Vagina (tissue), 2 donors: ENCODE measurements at regions not wholly inside any gene's neighbourhood (a gene's known extent, or its start where the extent isn't known, plus 50 kb on each side); places are given as distances from the start of the nearest gene placed in this dataset.

Experiments used
- DNase-seq, 2 donors: peaks; one replicate each; pipeline ENCODE4 v3.0.0-alpha.2; 2017; ENCODE audit errors: extremely low spot score in 2 of 2
- H3K27ac ChIP-seq: fragments of 200-600 bp; sonication (generic); one replicate; pipeline ENCODE4 v1.5.1; 2019
- H3K27me3 ChIP-seq: fragments of 200-600 bp; sonication (generic); one replicate; pipeline ENCODE4 v1.5.1; 2019
- H3K36me3 ChIP-seq, 2 donors: fragments of 200-600 bp; sonication (generic); one replicate each; pipeline ENCODE4 v1.5.1; 2017 to 2019
- H3K4me1 ChIP-seq: fragments of 200-600 bp; sonication (generic); one replicate; pipeline ENCODE4 v1.5.1; 2019
- H3K4me3 ChIP-seq, 2 donors: fragments of 200-600 bp; sonication (generic); 1 replicate in 1 of 2; 2 replicates in 1 of 2; pipeline ENCODE4 v1.5.1; 2016 to 2019
- H3K9me3 ChIP-seq: fragments of 200-600 bp; sonication (generic); one replicate; pipeline ENCODE4 v1.5.1; 2019
- CTCF ChIP-seq, 3 experiments: fragments of 450-650 bp in 2 of 3; fragments of 200-600 bp in 1 of 3; sonication (generic) in 1 of 3; IDR thresholded peaks; one replicate each; pipeline ENCODE4 v1.5.1; 2017 to 2019; ENCODE audit warnings: antibody characterized with exemption in 3 of 3, mild to moderate bottlenecking in 2 of 3, moderate library complexity in 2 of 3
- POLR2A ChIP-seq, 2 donors: fragments of 450-650 bp; IDR thresholded peaks; one replicate each; pipeline ENCODE4 v1.6.1; 2017; ENCODE audit warnings: antibody characterized with exemption in 2 of 2, mild to moderate bottlenecking in 2 of 2, moderate library complexity in 2 of 2
- POLR2AphosphoS5 ChIP-seq, 2 donors: sonication (generic); formaldehyde crosslinking; IDR thresholded peaks; one replicate each; pipeline ENCODE4 v1.9.0; 2017; ENCODE audit warnings: antibody characterized with exemption in 2 of 2, mild to moderate bottlenecking in 2 of 2, low read depth in 1 of 2; ENCODE audit not compliant: insufficient read depth in 1 of 2
- intact Hi-C: fragments of 100-400 bp; cut with DNase I; formaldehyde crosslinking; loops from one replicate; pipeline ENCODE4 v1.15.1; 2023

- Histone ChIP-seq H3K36me3 (no peaks in the 10 kb centered on the region), H3K4me1 (no peaks in the 10 kb centered on the region), H3K27ac (no peak overlapping the region), H3K27me3 (no peaks in the 10 kb centered on the region), H3K4me3 (no peak overlapping the region), H3K9me3 (no peaks in the 10 kb centered on the region)
- intact Hi-C loops = no loop called here
- TF ChIP-seq POLR2AphosphoS5 (IDR thresholded peaks at IDR 0.05; ENCODE audit: insufficient read depth in 1 of 2, low read depth in 1 of 2) (no peak), POLR2A (IDR thresholded peaks at IDR 0.05) (no peak), CTCF (IDR thresholded peaks at IDR 0.05) (no peak)
- DNase-seq = no peak
Measured at GRCh38 chr10:43753397-43754061, 104.8 kb upstream of the ZNF32 start.

DNA sequence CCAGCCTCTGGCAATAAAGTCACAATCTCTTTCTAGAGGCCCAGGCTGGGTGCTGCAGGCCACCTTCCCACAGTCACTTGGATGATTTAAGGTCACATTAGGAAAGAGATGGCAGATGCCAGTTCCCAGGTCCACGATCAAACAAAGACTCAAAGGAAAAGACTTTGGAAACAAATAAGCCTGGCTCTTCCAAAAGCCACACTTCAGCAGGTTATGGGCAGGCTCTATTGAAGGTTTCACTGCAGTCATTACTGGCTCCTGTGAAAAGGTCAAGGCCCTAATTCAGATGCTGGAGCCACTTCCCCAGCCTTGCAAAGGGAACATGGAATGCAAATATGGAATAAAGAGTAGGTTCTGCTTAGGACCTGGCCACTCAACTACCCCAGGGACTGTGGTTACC, 104.0 kb upstream of the ZNF32 start:
- Histone ChIP-seq H3K27me3 (no peaks in the 10 kb centered on the region), H3K36me3 (no peaks in the 10 kb centered on the region), H3K4me3 (no peak overlapping the region), H3K9me3 (no peaks in the 10 kb centered on the region), H3K4me1 (no peaks in the 10 kb centered on the region), H3K27ac (no peak overlapping the region)
- TF ChIP-seq POLR2A (IDR thresholded peaks at IDR 0.05) (no peak), POLR2AphosphoS5 (IDR thresholded peaks at IDR 0.05; ENCODE audit: insufficient read depth in 1 of 2, low read depth in 1 of 2) (no peak), CTCF (IDR thresholded peaks at IDR 0.05) (no peak)
- no peak for DNase-seq
- intact Hi-C loops = no loop called here

DNA sequence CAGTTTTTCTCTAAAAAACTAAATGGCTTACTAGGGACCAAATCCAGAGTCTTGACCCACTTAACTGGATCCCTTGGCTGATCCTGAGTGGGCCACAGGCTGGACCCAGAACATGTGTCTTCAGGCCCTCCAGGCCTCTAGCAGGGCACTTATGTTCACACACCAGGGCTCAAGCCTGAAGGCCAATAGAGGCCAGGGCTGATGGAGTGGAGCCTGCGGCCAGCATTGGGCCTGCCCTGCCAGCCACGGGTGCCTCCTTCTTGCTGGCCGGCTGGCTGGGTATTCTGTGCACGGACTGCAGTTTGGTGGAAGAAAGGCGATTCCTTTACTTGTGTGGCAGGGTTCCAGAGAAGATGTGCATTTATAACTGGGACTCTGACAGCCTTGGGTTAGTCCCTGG, 103.0 kb upstream of the ZNF32 start:
- H3K9me3 ChIP-seq = no peaks in the 10 kb centered on the region
- intact Hi-C loops = no loop called here
- H3K36me3 ChIP-seq = no peaks in the 10 kb centered on the region
- H3K27me3 ChIP-seq = no peaks in the 10 kb centered on the region
- no peak for DNase-seq
- no peak overlapping the region for H3K4me3 ChIP-seq
- no peak for TF ChIP-seq POLR2A (IDR thresholded peaks at IDR 0.05)
- no peak for TF ChIP-seq CTCF (IDR thresholded peaks at IDR 0.05)
- no peak for TF ChIP-seq POLR2AphosphoS5 (IDR thresholded peaks at IDR 0.05; ENCODE audit: insufficient read depth in 1 of 2, low read depth in 1 of 2)
- no peaks in the 10 kb centered on the region for H3K4me1 ChIP-seq
- H3K27ac ChIP-seq = no peak overlapping the region

DNA sequence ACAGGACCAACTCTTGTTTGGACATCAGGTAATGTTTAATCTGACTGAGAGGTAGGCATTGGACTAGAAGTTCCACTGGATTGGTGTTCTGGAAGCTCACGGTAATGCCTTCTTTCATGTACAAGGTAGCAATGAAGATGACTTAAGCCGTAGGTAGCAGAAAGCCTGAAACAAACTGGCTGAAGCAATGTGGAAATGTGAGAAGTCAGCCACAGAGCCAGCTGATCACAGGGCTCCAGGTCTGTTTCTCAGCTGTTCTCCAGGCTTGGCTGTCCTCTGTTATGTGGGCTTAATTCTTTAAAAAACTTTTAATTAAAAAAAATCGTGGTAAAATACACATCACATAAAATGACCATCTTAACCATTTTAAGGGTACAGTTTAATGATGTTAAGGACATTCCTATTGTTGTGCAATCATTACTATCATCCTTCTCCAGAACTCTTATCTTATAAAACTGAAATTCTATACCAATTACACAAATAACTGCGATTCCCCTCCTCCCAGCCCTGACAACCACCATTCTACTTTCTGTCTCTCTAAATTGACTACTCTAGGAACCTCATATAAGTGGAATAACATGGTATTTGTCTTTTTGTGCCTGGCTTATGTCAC, 101.4 kb upstream of the ZNF32 start:
- no peaks in the 10 kb centered on the region for H3K27me3 ChIP-seq
- no peaks in the 10 kb centered on the region for H3K4me1 ChIP-seq
- no peak overlapping the region for H3K4me3 ChIP-seq
- no peak for DNase-seq
- H3K27ac ChIP-seq = no peak overlapping the region
- intact Hi-C loops = no loop called here
- H3K9me3 ChIP-seq = no peaks in the 10 kb centered on the region
- H3K36me3 ChIP-seq = no peaks in the 10 kb centered on the region
- no peak for TF ChIP-seq POLR2A (IDR thresholded peaks at IDR 0.05)

GRCh38 chr10:43749145-43749576, 100.5 kb upstream of the ZNF32 start:
- intact Hi-C loops = no loop called here
- H3K27ac ChIP-seq = no peak overlapping the region
- no peaks in the 10 kb centered on the region for H3K27me3 ChIP-seq
- H3K4me3 ChIP-seq = no peak overlapping the region
- H3K36me3 ChIP-seq = no peaks in the 10 kb centered on the region
- no peak for DNase-seq
- no peaks in the 10 kb centered on the region for H3K9me3 ChIP-seq
- no peaks in the 10 kb centered on the region for H3K4me1 ChIP-seq
- TF ChIP-seq POLR2AphosphoS5 (IDR thresholded peaks at IDR 0.05; ENCODE audit: insufficient read depth in 1 of 2, low read depth in 1 of 2) (no peak), POLR2A (IDR thresholded peaks at IDR 0.05) (no peak), CTCF (IDR thresholded peaks at IDR 0.05) (no peak)
